Fibroblast of mammary gland (primary cell): ENCODE measurements at regions not wholly inside any gene's neighbourhood (a gene's known extent, or its start where the extent isn't known, plus 50 kb on each side); places are given as distances from the start of the nearest gene placed in this dataset.

ENCODE experiments used
- DNase-seq: peaks from one replicate; pipeline ENCODE4 v3.0.0-alpha.2; 2010; ENCODE audit warnings: low read depth
- H3K4me3 ChIP-seq: 2 replicates; pipeline ENCODE4 v1.5.1; 2011; ENCODE audit warnings: low read depth, mild to moderate bottlenecking, low read length, moderate library complexity; ENCODE audit not compliant: control insufficient read depth
- CTCF ChIP-seq: conservative IDR thresholded peaks from 2 replicates; pipeline ENCODE4 v1.5.1; 2011; ENCODE audit warnings: low read depth, low read length, inconsistent platforms; ENCODE audit not compliant: control insufficient read depth, insufficient read depth

GRCh38 chr2:235360446-235360845 lies 133.4 kb upstream of the AGAP1 start:
- no peak for TF ChIP-seq CTCF
- no peak overlapping the region for H3K4me3 ChIP-seq
- DNase-seq: no peak

GRCh38 chr2:235365743-235366142 lies 128.1 kb upstream of the AGAP1 start:
- TF ChIP-seq CTCF: no peak
- no peak for DNase-seq
- H3K4me3 ChIP-seq: no peak overlapping the region

- DNase-seq: no peak
- no peak for TF ChIP-seq CTCF
- no peak overlapping the region for H3K4me3 ChIP-seq
Measured at GRCh38 chr2:235366390-235366789, 127.5 kb upstream of the AGAP1 start.

- H3K4me3 ChIP-seq: no peak overlapping the region
- no peak for TF ChIP-seq CTCF
- DNase-seq: no peak
Measured at GRCh38 chr2:235366807-235367206, 127.0 kb upstream of the AGAP1 start.

GRCh38 chr2:235371018-235371417 lies 122.8 kb upstream of the AGAP1 start:
- no peak for DNase-seq
- no peak for TF ChIP-seq CTCF
- H3K4me3 ChIP-seq: no peak overlapping the region

- H3K4me3 ChIP-seq: no peak overlapping the region
- DNase-seq: no peak
- no peak for TF ChIP-seq CTCF
Measured at GRCh38 chr2:235373171-235373570, 120.7 kb upstream of the AGAP1 start.

GRCh38 chr2:235377176-235377575 lies 116.7 kb upstream of the AGAP1 start:
- TF ChIP-seq CTCF: no peak
- no peak for DNase-seq
- H3K4me3 ChIP-seq: no peak overlapping the region
